Esophagus muscularis mucosa (tissue), 3 donors: ENCODE measurements at regions not wholly inside any gene's neighbourhood (a gene's known extent, or its start where the extent isn't known, plus 50 kb on each side); places are given as distances from the start of the nearest gene placed in this dataset.

ENCODE experiments used
- CTCF ChIP-seq, 3 experiments: fragments of 200-600 bp in 2 of 3; fragments of 450-650 bp in 1 of 3; sonication (generic) in 2 of 3; IDR thresholded peaks; one replicate each; pipeline ENCODE4 v1.5.1; 2017 to 2019; ENCODE audit warnings: antibody characterized with exemption in 3 of 3, mild to moderate bottlenecking in 2 of 3, moderate library complexity in 1 of 3
- POLR2A ChIP-seq: fragments of 450-650 bp; IDR thresholded peaks from one replicate; pipeline ENCODE4 v1.6.1; 2017; ENCODE audit warnings: antibody characterized with exemption, moderate library complexity, mild to moderate bottlenecking, low read depth
- POLR2AphosphoS5 ChIP-seq, 2 donors: sonication (generic); formaldehyde crosslinking; IDR thresholded peaks; one replicate each; pipeline ENCODE4 v1.6.1; 2017; ENCODE audit warnings: antibody characterized with exemption in 2 of 2

DNA sequence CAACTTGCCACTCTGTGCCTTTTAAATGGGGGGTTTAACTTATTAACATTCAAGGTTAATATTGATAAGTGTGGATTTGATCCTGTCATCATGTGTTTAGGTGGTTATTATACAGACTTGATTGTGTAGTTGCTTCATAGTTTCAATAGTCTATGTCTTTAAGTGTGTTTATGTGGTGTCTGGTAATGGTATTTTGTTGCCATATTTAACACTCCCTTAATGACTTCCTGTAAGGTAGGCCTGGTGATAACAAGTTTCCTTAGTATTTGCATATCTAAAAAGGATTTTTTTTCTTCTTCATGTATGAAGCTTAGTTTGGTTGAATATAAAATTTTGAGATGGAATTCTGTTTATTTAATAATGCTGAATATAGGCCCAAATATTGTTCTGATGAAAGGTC is 506.0 kb upstream of the ZNF462 start:
- TF ChIP-seq POLR2AphosphoS5 (IDR thresholded peaks at IDR 0.05), result no peak
- TF ChIP-seq POLR2A, result no peak
- TF ChIP-seq CTCF (IDR thresholded peaks at IDR 0.05), result no peak
